NB4 (cell line): ENCODE measurements at regions not wholly inside any gene's neighbourhood (a gene's known extent, or its start where the extent isn't known, plus 50 kb on each side); places are given as distances from the start of the nearest gene placed in this dataset.

Source experiments
- DNase-seq: peaks from one replicate; pipeline ENCODE4 v3.0.0; 2010; ENCODE audit warnings: low read depth
- H3K4me3 ChIP-seq: one replicate; pipeline ENCODE4 v1.5.1; 2011; ENCODE audit warnings: mild to moderate bottlenecking, low read depth, low read length, moderate library complexity
- MYC ChIP-seq: IDR thresholded peaks from 2 replicates; pipeline ENCODE4 v1.6.1; 2011; ENCODE audit warnings: low read depth, low read length
- POLR2A ChIP-seq: IDR thresholded peaks from 2 replicates; pipeline ENCODE4 v1.6.1; 2011; ENCODE audit warnings: mild to moderate bottlenecking; ENCODE audit not compliant: insufficient read length; ENCODE audit errors: extremely low read depth
- TF ChIP-seq, protein P1 (sequence below): IDR thresholded peaks from 2 replicates; pipeline ENCODE4 v1.6.1; 2011; ENCODE audit warnings: low read depth, low read length
- TF ChIP-seq, protein P2 (sequence below): IDR thresholded peaks from one replicate; pipeline ENCODE4 v1.5.1; 2012; ENCODE audit warnings: low read depth, low read length

DNA sequence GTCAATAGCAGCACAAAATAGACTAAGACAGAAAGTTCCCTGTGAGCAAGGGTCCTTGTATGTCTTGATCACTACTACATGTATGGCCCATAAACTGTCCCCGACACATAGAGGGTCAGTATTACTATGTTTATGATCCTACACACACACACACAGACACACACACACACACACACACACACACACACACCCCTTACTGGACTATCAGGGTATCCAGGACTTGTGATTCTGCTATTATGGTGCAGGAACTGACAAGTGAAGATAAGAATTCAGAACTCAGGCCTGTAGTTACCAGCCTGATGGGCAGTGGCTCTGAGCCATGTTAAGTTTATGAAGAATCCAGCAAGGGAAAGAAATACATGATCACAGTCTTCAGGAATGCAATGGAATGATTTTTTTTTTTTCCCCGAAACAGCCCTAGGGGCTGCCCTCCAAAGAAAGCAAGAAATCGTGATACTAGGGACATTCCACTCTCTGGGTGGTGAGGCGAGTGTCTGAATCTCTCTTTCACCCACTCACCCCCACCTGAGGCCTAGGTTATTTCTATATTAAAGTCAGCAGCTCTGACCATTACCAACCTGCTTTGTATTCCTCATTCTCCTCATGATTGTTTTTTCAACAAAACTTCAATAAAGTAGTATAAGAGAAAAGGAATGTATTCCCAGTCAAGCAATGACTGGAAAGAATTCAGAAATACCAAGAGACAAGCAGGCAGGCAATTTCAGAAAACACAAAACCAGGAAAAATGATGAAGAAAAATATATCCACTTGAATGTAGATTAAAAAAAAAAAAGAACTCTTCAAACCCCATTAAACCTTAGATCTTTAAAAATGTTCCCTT, 105.8 kb downstream of the AVPR1A start:
- TF ChIP-seq POLR2A, result no peak
- no peak for TF ChIP-seq MYC
- TF ChIP-seq, protein P1, sequence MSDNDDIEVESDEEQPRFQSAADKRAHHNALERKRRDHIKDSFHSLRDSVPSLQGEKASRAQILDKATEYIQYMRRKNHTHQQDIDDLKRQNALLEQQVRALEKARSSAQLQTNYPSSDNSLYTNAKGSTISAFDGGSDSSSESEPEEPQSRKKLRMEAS, result no peak
- TF ChIP-seq, protein P2, sequence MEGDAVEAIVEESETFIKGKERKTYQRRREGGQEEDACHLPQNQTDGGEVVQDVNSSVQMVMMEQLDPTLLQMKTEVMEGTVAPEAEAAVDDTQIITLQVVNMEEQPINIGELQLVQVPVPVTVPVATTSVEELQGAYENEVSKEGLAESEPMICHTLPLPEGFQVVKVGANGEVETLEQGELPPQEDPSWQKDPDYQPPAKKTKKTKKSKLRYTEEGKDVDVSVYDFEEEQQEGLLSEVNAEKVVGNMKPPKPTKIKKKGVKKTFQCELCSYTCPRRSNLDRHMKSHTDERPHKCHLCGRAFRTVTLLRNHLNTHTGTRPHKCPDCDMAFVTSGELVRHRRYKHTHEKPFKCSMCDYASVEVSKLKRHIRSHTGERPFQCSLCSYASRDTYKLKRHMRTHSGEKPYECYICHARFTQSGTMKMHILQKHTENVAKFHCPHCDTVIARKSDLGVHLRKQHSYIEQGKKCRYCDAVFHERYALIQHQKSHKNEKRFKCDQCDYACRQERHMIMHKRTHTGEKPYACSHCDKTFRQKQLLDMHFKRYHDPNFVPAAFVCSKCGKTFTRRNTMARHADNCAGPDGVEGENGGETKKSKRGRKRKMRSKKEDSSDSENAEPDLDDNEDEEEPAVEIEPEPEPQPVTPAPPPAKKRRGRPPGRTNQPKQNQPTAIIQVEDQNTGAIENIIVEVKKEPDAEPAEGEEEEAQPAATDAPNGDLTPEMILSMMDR, result no peak
- no peak for DNase-seq
- H3K4me3 ChIP-seq, result no peak overlapping the region

DNA sequence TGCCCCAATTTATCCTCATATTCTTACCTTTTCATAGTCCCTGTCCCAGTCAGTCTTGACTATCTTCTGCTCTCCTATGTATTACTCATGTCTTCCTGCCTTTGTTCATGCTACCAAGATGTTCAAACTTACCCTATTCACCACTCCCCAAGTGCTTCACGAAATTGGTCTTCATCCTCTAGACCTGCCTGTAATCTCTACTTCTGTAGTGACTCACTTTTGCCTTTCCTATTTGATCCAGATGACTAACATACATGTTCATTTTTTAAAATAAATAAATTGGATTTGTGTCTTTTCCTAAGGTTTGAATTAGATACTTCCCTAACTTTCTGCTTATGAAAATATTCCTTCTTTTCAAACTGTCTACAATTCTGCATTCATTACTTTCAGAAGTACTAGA, 107.7 kb upstream of the PPM1H start:
- DNase-seq, result no peak
- H3K4me3 ChIP-seq, result no peak overlapping the region
- TF ChIP-seq, protein P2, result no peak
- no peak for TF ChIP-seq MYC
- no peak for TF ChIP-seq POLR2A
- TF ChIP-seq, protein P1, result no peak

DNA sequence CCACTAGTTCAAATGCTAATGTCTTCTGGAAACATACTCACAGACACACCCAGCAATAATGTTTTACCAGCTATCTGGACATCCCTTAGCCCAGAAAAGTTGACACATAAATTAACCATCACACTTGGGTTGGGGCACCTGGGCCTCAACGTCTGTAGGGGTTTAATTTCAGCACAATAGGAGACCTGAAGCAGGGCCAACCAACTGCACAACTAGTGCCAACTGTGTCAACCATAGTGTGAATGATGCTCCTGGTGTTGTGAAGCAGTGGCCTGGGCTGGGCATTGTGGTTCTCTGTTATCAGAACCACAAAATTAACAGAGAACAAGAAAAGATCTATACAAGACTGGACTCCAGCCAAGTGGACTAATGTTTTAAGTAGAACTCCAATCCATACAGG, 106.7 kb upstream of the PPM1H start:
- no peak overlapping the region for H3K4me3 ChIP-seq
- no peak for TF ChIP-seq POLR2A
- TF ChIP-seq, protein P2, result no peak
- DNase-seq, result no peak

DNA sequence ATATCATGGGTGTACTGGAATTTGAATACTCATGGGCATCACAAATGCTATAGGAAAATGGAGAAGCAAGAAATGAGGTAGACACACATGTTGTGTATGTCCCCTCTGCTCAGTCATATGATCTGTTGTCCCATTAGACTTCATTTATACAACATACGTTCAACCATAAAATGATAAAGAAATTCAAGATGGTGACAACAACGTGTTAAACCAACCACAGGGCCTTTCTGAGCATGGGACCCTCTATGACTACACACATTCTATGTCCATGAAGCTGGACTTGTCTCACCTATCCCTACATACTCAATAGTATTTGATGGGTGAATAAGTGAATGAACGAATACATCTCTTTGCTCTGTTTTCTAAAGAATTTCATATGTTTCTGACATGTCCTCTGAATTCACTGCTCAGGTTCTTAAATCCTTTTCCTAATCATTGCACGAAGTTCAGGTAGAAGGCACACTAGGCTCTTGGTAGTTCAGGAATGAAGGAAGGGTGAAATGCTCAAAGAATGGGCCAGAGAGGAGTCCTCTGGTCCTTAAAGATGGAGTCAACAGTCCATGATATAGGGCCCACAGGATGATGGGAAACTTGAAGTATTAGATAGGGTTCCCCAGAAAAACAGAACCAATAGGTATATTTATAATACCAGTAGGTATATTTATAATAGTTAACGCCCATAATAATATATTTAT, 105.7 kb upstream of the PPM1H start:
- H3K4me3 ChIP-seq, result no peak overlapping the region
- no peak for TF ChIP-seq MYC
- TF ChIP-seq POLR2A, result no peak
- TF ChIP-seq, protein P2, result no peak
- TF ChIP-seq, protein P1, result no peak
- DNase-seq, result no peak

DNA sequence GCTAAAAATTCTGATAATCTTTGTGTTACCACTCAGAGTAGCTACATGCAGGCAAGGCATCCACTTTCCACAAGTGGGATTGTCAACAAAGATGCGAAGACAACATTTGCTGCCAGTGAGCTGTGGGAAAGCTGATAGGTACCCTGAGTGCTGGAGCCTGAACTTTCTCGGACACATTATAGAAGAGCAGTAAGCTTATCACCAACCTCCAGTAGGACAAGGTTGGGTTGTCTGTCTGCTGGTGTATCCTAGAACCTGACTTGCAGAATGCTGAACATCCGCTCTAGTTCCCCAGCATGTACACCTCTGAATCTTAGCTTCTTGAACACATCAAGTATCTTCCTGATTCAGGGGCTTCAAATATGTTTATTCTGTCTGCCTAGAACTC, 103.8 kb upstream of the PPM1H start:
- no peak for DNase-seq
- TF ChIP-seq POLR2A (no peak), MYC (no peak)
- TF ChIP-seq, protein P2, result no peak
- TF ChIP-seq, protein P1, result no peak
- H3K4me3 ChIP-seq, result no peak overlapping the region
